HEK293T (cell line): ENCODE measurements at regions not wholly inside any gene's neighbourhood (a gene's known extent, or its start where the extent isn't known, plus 50 kb on each side); places are given as distances from the start of the nearest gene placed in this dataset.

Experiments
- ARNT ChIP-seq: fragments of 450-650 bp; IDR thresholded peaks from 2 replicates; pipeline ENCODE4 v1.6.1; 2017; ENCODE audit warnings: mild to moderate bottlenecking
- ELF4 ChIP-seq: fragments of 450-650 bp; IDR thresholded peaks from 2 replicates; pipeline ENCODE4 v1.6.1; 2017; ENCODE audit warnings: antibody characterized with exemption
- PKNOX1 ChIP-seq: fragments of 450-650 bp; IDR thresholded peaks from 2 replicates; pipeline ENCODE4 v1.6.1; 2016
- SP1 ChIP-seq: fragments of 450-650 bp; IDR thresholded peaks from 2 replicates; pipeline ENCODE4 v1.6.1; 2017
- TARDBP ChIP-seq: fragments of 450-650 bp; IDR thresholded peaks from 2 replicates; pipeline ENCODE4 v1.6.1; 2016

- TF ChIP-seq SP1 = no peak
- TF ChIP-seq TARDBP = no peak
- TF ChIP-seq PKNOX1 = no peak
- TF ChIP-seq ELF4 = no peak
- TF ChIP-seq ARNT = no peak
Measured at GRCh38 chr11:119490253-119491006, 67.5 kb upstream of the THY1 start.
